AG10803 (cell line): ENCODE measurements at regions not wholly inside any gene's neighbourhood (a gene's known extent, or its start where the extent isn't known, plus 50 kb on each side); places are given as distances from the start of the nearest gene placed in this dataset.
"Not testable (repeated sequence)": the region's sequence is repeated elsewhere in the genome, so short reads cannot be mapped to it uniquely, and the experiment has no call there.

Experiments
- DNase-seq: peaks from one replicate; pipeline ENCODE4 v3.0.0; 2010; ENCODE audit warnings: low read depth
- H3K4me3 ChIP-seq: 2 replicates; pipeline ENCODE4 v1.5.1; 2011; ENCODE audit warnings: mild to moderate bottlenecking, low read length, control low read depth
- TF ChIP-seq, protein P1 (sequence below): conservative IDR thresholded peaks from 2 replicates; pipeline ENCODE4 v1.5.1; 2011; ENCODE audit warnings: mild to moderate bottlenecking, low read length, control low read depth, inconsistent platforms

DNA sequence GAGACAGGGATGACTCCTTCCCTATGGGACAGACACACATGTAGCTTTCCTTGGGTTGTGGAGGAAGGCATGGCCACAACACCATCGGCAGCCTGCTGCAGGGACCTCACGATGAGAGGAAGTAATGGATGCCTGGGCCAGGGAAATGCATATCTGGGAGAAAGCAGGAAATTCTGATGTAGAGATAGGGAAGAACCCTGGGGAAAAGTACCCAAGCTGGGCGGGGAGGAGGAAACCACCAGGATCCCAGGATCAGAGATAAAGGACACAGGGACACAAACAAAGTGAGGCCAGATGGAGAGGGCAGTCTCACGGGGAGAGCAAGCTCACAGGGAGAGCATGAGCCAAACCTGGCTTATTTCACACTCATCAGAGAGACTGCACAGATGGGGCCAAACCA, 294.7 kb upstream of the TEKT4 start:
- H3K4me3 ChIP-seq, DNase-seq: not testable (repeated sequence)

DNA sequence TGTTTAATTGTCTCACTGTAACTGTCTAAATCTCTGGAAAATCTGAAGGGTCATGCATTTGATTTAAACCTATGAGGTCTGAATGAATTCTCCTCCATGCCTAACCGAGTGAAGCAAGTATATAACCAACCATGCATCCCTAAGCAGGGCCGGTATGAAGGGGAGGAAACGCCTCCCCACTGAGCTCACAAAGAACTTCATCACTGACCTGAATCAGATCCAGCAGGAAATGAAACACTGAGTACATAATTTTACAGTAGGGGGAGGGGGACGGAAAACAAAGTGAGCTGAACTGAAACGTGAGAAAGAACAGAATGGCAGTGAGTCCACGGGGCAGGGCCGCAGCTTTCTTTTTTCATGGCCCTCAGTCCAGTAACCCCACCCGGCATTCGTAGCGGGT, 294.1 kb upstream of the TEKT4 start:
- H3K4me3 ChIP-seq, DNase-seq: not testable (repeated sequence)

DNA sequence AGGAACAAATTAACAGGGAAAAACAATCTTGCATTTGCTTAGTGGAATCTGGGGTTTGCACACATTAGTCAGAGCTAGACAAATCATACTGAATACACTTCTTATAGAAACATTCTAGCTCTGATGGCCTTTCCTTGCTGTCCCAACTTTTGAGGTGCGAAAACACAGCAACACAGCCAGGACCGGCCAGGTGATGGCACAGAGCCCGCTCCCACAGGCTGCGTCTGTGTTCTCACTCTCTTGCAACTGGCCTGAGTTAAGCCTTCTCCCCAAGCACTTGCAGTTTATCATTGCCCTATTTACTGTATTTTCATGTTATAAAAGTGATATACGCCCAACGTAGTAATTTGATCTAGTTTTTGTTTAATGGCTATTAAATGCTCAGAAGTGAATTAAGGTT, 292.0 kb upstream of the TEKT4 start:
- not testable (repeated sequence) for H3K4me3 ChIP-seq

DNA sequence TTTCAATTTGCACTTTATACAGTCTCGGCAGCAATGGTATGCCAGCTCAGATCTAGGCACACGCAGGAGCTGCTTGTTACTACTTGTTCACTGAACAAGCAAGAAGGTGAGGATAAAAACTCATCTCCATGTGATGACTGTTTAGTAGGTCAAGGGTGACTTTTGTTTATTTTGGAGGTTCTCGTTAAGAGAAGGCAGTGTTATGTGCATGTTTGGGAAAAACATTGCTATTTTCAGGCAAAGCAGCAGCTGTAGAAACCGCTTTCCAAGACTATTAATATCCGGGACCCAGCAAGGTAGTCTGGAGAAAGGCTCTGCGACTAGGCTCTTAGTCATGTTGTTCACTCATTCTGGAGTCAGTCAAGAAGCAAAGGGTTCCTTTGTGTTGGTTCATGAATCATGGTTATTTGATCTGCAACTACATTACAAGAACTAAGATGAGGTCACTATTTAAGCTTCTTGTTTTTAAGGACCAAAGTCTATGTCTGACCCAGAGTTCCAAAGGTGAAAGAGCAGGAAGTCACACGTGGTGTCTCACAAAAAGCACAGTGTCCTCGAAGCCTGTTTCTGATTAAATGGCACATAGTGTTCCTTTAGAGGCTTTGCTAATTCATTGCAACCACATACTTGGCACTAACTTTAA, 288.0 kb upstream of the TEKT4 start:
- DNase-seq, H3K4me3 ChIP-seq: not testable (repeated sequence)

More for the DNA sequence above, 292.0 kb upstream of the TEKT4 start:
- not testable (repeated sequence) for DNase-seq

DNA sequence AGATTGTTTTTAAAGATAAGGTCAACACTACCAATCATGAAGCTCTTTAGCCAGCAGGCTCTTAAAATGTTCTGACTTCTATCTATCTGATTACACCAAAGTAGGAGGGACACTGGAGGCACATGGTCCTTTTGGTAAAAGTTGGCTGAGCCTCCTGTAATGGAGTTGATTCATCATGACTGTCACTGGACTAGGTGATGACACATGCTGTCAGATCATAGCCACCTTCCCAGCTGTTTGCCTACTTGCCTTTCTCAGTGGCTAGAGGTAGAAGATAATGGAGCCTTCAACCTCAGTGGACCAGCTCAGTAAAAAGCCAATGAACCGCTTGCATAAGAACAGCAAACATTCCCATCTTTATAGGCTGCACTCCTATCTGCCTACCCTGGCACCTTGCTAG, 286.7 kb upstream of the TEKT4 start:
- DNase-seq, H3K4me3 ChIP-seq: not testable (repeated sequence)

DNA sequence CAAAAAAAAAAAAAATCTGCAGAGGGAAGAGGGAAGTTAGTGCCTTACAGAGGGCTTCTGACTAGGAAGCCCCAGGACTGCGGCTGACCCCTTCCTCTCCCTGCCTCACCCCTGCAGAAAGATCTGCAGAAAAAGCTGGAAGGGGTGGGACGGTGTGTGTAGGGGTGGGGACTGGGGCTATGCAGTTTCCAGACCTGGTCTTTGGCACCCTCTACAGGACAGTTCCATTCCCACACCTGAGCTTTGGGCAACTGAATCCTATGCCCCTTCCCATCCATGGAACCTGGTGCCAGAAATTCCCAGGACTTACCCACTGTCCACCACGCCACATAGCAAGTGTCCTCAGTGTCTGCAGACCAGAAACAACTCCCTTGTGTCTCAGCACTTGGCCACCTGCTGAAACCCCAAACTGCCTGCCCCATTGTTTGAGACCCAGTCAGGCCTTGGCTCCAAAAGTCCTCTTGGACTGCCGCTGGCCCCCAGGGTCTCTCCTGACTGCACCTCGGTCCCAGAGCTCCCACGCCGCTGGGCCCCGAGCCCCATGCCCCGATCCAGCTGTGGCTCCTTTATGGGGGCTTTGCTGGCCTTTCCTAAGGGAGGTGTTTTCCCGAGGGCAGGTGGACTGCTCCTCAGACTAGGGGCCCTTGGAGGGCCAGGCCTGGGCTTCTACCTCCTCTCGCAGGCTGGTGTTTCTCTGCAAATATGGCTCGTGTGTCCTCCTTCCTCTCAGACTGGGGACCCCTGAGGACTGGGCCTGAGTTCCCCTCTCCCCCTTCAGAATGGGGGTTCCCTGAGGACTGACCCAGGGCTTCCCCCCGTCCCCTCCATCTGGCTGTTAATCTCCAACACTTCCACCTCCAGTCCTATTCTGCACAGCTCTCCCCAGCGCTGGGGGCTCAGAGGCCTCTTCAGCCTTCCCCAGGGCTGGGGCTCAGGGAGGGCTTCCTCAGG, 284.9 kb upstream of the TEKT4 start:
- peak; percentile 12 for DNase-seq
- not testable (repeated sequence) for H3K4me3 ChIP-seq
- TF ChIP-seq, protein P1, sequence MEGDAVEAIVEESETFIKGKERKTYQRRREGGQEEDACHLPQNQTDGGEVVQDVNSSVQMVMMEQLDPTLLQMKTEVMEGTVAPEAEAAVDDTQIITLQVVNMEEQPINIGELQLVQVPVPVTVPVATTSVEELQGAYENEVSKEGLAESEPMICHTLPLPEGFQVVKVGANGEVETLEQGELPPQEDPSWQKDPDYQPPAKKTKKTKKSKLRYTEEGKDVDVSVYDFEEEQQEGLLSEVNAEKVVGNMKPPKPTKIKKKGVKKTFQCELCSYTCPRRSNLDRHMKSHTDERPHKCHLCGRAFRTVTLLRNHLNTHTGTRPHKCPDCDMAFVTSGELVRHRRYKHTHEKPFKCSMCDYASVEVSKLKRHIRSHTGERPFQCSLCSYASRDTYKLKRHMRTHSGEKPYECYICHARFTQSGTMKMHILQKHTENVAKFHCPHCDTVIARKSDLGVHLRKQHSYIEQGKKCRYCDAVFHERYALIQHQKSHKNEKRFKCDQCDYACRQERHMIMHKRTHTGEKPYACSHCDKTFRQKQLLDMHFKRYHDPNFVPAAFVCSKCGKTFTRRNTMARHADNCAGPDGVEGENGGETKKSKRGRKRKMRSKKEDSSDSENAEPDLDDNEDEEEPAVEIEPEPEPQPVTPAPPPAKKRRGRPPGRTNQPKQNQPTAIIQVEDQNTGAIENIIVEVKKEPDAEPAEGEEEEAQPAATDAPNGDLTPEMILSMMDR: peak; percentile 47

DNA sequence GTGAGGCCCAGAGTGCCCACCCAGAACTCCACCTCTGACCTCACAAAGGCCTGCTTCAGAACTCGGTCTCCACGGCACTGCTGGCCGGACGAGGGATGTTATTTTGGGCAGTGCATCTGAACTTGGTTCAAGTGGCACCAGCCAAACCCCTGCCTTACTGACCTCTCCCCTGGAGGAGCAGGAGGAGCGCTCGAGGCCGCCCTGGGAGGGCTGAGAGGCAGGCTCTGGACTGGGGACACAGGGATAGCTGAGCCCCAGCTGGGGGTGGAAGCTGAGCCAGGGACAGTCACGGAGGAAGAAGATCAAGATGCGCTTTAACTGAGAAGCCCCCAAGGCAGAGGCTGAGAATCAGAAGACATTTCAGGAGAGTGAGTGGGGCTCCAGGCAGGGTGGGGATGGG, 284.2 kb upstream of the TEKT4 start:
- DNase-seq: not testable (repeated sequence)

DNA sequence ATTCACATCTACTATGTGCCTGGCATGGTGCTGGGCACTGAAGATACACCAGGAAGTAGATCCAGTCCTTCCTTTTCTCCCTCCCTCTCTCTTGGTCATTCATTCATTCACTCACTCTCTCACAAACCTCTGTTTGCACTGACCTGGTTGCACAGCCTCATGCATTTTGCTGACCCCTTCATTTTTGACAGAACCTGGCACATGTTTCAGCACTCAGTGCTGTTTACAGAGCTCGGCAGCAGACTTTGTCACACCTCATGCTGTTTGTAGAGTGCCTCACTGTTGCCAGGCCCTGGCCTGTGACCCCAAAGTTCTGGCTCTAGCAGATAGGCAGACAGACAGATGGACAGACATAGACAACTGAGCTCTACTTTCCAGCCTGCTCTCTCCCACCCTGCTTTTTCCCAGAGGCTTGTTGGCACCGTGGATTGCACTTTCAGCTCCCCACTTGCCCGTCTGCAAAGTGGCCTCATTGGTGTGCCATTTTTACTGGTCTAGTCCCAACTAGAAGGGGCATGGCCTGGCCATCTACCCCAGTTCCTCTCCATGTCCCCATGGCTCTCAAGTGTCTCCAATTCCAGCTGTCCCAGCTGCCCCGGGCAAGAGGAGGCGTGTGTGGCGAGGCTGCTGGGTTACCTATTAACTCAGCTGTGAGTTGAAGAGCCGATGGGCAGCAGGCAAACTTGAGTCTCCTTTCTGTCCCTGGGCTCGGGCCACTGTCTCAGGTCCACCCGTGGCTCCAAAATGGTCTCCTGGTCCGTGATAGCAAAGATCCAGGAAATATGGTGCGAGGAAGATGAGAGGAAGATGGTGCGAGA, 277.0 kb upstream of the TEKT4 start:
- not testable (repeated sequence) for DNase-seq, H3K4me3 ChIP-seq

More for the DNA sequence above, 284.2 kb upstream of the TEKT4 start:
- not testable (repeated sequence) for H3K4me3 ChIP-seq

DNA sequence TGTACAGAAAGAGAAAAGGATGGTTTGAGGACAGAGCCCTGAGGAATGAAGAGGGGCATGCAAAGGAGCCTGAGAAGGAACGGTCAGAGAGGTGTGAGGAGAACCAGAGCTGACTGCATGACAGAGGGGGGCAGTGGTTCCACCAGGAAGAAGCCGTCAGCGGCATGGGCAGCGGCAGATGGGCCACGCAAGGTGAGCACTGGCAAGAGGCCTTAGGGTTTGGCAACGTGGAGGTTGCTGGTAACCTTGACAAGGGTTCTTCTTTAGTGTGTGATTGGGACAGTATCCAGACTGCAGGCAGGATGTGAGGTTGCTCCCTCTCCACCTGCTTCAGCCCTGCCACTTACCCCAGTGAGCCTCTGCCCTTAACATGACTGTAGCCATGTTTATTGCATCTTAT, 275.3 kb upstream of the TEKT4 start:
- not testable (repeated sequence) for DNase-seq, H3K4me3 ChIP-seq

DNA sequence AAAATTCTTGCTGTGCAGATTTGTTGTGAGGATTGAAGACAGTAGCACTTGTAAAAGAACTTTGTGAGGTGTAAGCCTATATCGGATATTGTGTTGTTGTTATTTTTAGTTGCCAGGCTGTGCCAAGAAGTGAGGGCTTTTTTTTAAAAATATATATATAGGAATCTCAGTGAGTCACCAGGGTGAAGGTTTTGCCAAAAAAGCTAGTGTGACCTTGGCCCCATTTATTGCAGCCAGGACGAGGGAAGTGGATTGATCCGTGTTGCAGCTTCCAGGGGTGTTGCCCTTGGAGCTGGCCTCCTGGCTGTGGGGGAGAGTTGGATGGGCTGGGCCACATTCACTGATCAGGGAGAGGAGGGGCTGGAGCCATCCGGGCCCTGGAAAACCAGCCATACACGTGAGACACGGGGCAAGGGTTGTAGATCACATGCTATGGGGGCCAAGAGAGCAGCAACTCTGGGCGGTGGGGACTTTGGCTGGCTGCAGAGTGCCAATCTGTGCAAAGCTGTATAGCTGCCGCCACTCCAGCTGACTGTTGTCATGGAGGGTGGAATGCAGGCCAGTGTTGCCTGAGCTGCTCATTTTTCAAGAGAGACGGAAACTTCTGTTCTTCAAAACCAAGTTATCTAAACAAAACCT, 273.0 kb upstream of the TEKT4 start:
- DNase-seq, H3K4me3 ChIP-seq: not testable (repeated sequence)

DNA sequence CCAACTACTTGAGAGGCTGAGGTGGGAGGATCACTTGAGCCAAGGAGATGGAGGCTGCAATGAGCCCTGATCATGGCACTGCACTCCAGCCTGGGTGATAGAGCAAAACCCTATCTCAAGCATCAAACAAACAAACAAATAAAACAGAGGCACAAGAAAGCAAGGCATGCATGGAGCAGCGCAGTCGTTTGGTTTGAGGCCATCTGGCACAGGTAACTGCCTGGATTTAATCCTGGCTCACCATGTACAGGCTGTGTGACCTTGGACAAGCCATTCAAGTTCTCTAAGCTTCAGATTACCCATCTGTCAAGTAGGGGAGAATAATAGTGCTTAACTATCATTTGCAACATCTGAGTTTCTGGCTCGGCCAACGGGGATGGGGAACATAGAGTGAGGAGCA, 270.3 kb upstream of the TEKT4 start:
- DNase-seq, H3K4me3 ChIP-seq: not testable (repeated sequence)

DNA sequence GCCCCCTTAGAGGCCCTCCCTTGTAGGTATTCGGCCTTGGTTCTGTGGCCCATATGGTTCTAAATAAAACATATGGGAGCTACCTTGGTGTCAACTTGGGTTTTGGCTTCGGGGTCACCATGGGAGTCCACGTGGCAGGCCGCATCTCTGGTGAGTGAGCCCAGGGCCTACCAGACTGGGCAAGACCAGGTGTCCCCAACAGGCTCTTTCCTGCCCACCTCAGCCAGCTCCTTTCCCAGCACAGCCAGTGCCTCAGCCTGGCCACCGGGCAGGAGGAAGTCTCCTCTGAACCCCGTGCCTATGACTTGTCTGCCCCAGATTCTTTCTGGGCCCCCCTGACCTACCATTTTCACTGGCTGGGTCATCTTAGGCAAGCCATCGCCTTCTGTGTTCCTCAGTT, 268.8 kb upstream of the TEKT4 start:
- no peak overlapping the region for H3K4me3 ChIP-seq
- DNase-seq: no peak
- TF ChIP-seq, protein P1: no peak
